Bronchial epithelial cell (primary cell): ENCODE measurements at regions not wholly inside any gene's neighbourhood (a gene's known extent, or its start where the extent isn't known, plus 50 kb on each side); places are given as distances from the start of the nearest gene placed in this dataset.
A peak's percentile ranks its signal among the peaks of the same experiment; 100 is the strongest.

Experiments
- DNase-seq: peaks from one replicate; pipeline ENCODE4 v3.0.0-alpha.2; 2010; ENCODE audit warnings: low read depth
- FAIRE-seq: peaks from 2 replicates; lab custom pipeline; 2011; peaks lifted over from hg19 to GRCh38; lab: Jason Lieb, UNC
- H3K27me3 ChIP-seq: 2 replicates; pipeline ENCODE4 v1.5.1; 2011; ENCODE audit warnings: low read length; ENCODE audit not compliant: control insufficient read depth, insufficient read depth
- H3K36me3 ChIP-seq: 2 replicates; pipeline ENCODE4 v1.5.1; 2011; ENCODE audit warnings: low read length; ENCODE audit not compliant: control insufficient read depth, insufficient read depth
- H3K4me3 ChIP-seq: 2 replicates; pipeline ENCODE4 v1.5.1; 2011; ENCODE audit warnings: mild to moderate bottlenecking, low read depth, low read length, control low read depth
- TF ChIP-seq, protein P1 (sequence below): IDR thresholded peaks from 2 replicates; pipeline ENCODE4 v1.5.1; 2011; ENCODE audit warnings: mild to moderate bottlenecking, moderate library complexity, low read length, control low read depth, inconsistent platforms; ENCODE audit not compliant: insufficient read depth, severe bottlenecking

DNA sequence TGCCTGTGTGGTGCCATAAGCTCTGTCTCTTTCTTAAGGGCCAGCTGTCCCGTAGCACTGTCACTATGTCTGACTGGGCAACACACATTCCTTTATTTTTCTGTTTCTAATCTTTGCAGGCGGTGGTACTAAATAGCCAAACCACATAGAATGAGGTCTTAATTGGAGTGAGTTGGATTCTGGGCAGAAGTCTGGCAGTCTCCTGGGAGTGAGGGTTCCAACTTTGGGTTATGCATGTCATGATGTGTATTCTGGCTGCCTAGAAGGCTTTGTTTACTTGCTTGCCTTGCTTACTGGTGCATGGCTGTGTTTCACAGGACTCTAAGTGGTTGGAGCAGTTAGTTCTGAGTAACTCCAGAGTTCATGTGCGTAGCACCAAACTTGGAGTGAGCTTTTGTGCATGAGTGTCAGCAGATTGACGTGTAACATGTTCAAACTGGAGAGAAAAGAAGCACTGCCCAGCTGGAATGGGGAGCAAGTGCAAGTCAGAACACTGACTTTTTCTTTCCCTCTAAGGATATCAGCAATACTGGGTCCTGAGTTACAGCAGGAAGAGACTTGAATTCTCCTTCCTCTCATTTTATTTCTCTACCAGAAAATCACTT is 185.8 kb downstream of the PCSK1 start:
- DNase-seq: peak; percentile 99
- TF ChIP-seq, protein P1, sequence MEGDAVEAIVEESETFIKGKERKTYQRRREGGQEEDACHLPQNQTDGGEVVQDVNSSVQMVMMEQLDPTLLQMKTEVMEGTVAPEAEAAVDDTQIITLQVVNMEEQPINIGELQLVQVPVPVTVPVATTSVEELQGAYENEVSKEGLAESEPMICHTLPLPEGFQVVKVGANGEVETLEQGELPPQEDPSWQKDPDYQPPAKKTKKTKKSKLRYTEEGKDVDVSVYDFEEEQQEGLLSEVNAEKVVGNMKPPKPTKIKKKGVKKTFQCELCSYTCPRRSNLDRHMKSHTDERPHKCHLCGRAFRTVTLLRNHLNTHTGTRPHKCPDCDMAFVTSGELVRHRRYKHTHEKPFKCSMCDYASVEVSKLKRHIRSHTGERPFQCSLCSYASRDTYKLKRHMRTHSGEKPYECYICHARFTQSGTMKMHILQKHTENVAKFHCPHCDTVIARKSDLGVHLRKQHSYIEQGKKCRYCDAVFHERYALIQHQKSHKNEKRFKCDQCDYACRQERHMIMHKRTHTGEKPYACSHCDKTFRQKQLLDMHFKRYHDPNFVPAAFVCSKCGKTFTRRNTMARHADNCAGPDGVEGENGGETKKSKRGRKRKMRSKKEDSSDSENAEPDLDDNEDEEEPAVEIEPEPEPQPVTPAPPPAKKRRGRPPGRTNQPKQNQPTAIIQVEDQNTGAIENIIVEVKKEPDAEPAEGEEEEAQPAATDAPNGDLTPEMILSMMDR: no peak
- FAIRE-seq: peak; percentile 100
- H3K36me3 ChIP-seq: no peaks in the 10 kb centered on the region
- no peaks in the 10 kb centered on the region for H3K27me3 ChIP-seq
- no peak overlapping the region for H3K4me3 ChIP-seq

- no peak for FAIRE-seq
- TF ChIP-seq, protein P1: no peak
- no peaks in the 10 kb centered on the region for H3K36me3 ChIP-seq
- no peak for DNase-seq
- no peaks in the 10 kb centered on the region for H3K27me3 ChIP-seq
- no peak overlapping the region for H3K4me3 ChIP-seq
Observed at GRCh38 chr5:96245140-96246091, 187.6 kb downstream of the PCSK1 start.

GRCh38 chr5:96244696-96245095 is 188.4 kb downstream of the PCSK1 start:
- no peak for FAIRE-seq
- Histone ChIP-seq H3K27me3 (no peaks in the 10 kb centered on the region), H3K4me3 (no peak overlapping the region), H3K36me3 (no peaks in the 10 kb centered on the region)
- peak; percentile 63 for DNase-seq
- TF ChIP-seq, protein P1: no peak

GRCh38 chr5:96243862-96244261 is 189.2 kb downstream of the PCSK1 start:
- Histone ChIP-seq H3K36me3 (no peaks in the 10 kb centered on the region), H3K4me3 (no peak overlapping the region), H3K27me3 (no peaks in the 10 kb centered on the region)
- TF ChIP-seq, protein P1: no peak
- FAIRE-seq: no peak
- DNase-seq: no peak

GRCh38 chr5:96243203-96243602 is 189.8 kb downstream of the PCSK1 start:
- no peak overlapping the region for H3K4me3 ChIP-seq
- FAIRE-seq: no peak
- no peaks in the 10 kb centered on the region for H3K27me3 ChIP-seq
- H3K36me3 ChIP-seq: no peaks in the 10 kb centered on the region
- no peak for DNase-seq
- TF ChIP-seq, protein P1: no peak
